ENCODE measurements at regions not wholly inside any gene's neighbourhood (a gene's known extent, or its start where the extent isn't known, plus 50 kb on each side); places are given as distances from the start of the nearest gene placed in this dataset.
A peak's percentile ranks its signal among the peaks of the same experiment; 100 is the strongest.
"Not testable (repeated sequence)": the region's sequence is repeated elsewhere in the genome, so short reads cannot be mapped to it uniquely, and the experiment has no call there.

GRCh38 chr1:105585791-105586190 lies 1470.7 kb upstream of the PRMT6 start:
- DNase-seq (ENCODE audit: low read depth, low spot score), result no peak

GRCh38 chr1:105591681-105592080 lies 1464.8 kb upstream of the PRMT6 start:
- no peak for DNase-seq (ENCODE audit: low read depth, low spot score)

DNA sequence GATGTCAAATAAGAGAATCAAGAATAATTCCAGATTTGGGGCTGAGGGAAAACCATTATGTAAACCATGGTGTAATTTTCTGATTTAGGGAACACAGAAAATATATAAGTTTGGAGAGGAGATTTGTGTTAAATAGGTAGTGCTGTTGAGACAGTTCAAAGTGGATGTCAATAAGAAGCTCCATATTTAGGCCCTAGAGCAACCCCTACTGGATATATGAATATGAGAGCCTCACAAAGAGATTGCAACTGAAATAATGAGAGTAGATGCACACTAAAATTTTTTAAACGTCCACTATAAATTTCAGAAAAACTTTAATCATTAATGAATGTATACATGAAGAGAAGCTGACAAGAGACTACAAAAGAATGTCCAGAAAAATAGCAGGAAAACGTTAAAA lies 1447.8 kb upstream of the PRMT6 start:
- DNase-seq (ENCODE audit: low read depth, low spot score), result no peak

GRCh38 chr1:105626276-105626987 lies 1430.0 kb upstream of the PRMT6 start:
- DNase-seq (ENCODE audit: low read depth, low spot score), result no peak

DNA sequence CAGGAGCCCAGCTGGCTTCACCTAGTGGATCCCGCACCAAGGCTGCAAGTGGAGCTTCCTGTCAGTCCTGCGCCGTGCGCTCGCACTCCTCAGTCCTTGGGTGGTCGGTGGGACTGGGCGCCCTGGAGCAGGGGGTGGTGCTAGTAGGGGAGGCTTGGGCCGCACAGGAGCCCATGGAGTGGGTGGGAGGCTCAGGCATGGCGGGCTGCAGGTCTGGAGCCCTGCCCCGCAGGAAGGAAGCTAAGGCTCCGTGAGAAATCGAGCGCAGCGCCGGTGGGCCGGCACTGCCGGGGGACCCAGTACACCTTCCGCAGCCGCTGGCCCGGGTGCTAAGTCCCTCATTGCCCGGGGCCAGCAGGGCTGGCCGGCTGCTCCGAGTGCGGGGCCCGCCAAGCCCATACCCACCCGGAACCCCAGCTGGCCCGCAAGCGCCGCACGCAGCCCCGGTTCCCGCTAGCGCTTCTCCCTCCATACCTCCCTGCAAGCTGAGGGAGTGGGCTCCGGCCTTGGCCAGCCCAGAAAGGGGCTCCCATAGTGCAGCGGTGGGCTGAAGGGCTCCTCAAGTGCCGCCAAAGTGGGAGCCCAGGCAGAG lies 1425.2 kb upstream of the PRMT6 start:
- not testable (repeated sequence) for DNase-seq (ENCODE audit: low read depth, low spot score)

DNA sequence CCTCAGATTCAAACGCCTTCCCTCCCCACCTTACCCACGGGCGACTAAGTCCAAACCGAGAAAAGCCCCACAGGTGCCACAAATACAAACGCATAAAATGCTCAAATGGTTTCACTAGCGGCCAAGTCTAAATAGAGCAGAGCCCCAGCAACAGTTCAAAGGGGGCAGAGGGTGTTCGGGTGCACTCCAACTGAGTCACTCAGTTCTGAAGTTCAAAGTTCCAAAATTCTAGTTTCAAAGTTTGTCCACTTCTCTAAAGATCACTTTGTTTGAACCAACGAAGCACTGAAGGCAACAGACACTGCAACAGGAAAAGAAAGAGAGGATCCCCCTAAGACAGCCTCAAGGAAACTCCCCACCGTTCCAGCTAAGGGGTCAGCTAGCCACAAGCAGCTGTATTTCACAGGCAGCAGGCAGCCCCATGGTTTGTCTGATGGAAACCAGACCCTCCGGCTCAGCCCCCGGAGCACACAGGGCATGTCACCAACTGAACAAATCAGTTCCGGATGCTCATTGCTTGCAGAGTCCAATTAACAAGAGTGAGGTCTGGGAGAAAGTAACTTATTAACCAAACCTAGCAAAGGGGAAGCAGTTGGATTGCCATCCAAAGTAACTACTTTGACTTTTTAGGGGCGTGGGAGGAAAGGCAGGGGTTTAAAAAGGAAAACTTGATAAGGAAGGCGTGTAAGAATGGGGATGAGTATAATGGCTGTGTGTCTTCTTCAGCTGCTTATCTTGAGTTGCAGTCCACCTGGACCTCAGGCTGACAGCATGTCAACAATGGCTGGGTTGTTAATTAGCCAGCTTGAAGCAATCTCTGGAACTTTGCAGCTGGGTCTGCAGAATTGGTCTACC lies 1423.9 kb upstream of the PRMT6 start:
- no peak for DNase-seq (ENCODE audit: low read depth, low spot score)

DNA sequence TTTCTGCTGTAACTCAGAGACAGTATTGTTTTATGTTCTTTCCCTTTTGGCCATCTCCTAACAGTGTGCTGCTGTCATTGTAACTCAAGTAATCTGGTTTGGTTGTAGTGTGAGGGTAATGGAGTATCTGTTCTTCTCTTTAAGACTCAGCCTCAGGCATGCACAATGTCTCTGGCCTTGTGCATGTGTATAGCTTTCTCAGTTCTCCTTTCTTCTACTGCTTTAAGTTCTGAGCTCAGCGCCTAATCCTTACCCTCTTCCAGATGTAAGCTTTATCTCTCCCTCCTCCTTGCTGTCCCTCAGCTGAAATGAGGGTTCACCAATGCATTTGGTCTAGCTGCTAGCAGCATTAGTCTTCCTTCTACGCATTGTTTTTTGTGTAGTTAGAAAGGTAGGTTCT lies 1420.4 kb upstream of the PRMT6 start:
- DNase-seq (ENCODE audit: low read depth, low spot score), result no peak

DNA sequence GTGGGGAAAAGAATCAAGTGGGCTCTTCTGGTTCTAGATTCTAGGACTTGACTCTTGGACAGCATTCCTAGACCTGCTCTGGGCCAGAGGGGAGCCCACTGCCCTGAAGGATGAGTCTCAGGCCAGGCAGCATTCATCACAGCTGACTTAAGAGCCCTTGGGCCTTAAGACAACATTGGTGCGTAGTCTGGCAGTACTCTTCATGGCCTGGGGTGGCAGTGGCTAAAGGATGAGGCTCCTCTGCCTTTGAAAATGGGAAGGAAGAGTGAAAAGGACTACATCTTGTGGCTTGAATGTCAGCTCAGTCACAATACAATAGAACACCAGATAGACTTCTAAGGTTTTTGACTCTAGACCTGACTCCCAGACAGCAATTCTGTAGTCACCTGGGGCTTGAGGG lies 1415.1 kb upstream of the PRMT6 start:
- DNase-seq (ENCODE audit: low read depth, low spot score), result no peak

GRCh38 chr1:105652109-105652508 lies 1404.4 kb upstream of the PRMT6 start:
- DNase-seq (ENCODE audit: low read depth, low spot score), result no peak

- no peak for DNase-seq (ENCODE audit: low read depth, low spot score)
Measured at GRCh38 chr1:105655032-105655431, 1401.4 kb upstream of the PRMT6 start.

GRCh38 chr1:105664495-105664894 lies 1392.0 kb upstream of the PRMT6 start:
- DNase-seq (ENCODE audit: low read depth, low spot score), result no peak

GRCh38 chr1:105678334-105678733 lies 1378.1 kb upstream of the PRMT6 start:
- no peak for DNase-seq (ENCODE audit: low read depth, low spot score)

GRCh38 chr1:105684714-105685113 lies 1371.8 kb upstream of the PRMT6 start:
- DNase-seq (ENCODE audit: low read depth, low spot score), result peak; percentile 9

DNA sequence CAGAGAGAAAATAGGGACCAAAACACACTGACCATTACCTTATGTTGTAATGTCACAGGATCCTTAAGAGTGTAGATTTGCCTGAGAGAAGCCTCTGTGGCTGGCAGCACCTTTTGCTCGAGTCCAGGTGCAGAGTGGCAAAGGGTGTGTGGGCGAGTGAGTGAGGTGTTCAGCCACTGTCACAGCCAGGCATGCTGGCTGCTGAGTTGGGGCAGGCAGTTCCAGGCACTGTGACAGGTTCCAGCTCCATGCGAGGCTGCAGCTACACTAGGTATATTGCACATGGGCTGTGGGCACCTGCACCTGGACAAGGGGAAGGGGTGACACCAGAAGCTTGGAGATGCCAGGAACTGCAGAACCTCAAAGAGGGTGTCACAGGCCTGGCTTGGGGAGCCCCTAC lies 1370.4 kb upstream of the PRMT6 start:
- DNase-seq (ENCODE audit: low read depth, low spot score), result no peak

GRCh38 chr1:105686874-105687690 lies 1369.4 kb upstream of the PRMT6 start:
- DNase-seq (ENCODE audit: low read depth, low spot score), result no peak

- DNase-seq (ENCODE audit: low read depth, low spot score), result no peak
Measured at GRCh38 chr1:105700723-105701122, 1355.8 kb upstream of the PRMT6 start.

DNA sequence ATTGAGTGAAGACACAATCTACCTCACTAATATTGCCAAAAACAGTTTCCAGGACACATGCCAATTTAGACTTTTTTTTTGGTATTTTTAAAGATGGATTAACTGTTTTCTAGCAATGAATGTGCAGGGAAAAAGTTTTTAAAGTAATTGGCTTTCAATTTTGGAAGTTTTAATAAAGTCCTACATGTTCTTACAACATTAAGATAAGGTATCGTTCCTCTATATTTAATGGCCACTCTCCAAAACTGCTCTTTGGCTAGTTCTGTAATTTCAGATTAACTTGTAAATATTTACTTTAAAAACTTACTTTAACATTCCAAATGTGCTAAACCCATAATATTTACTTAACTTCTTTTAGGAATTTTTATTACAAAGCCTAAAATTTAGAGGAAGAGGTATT lies 1332.2 kb upstream of the PRMT6 start:
- no peak for DNase-seq (ENCODE audit: low read depth, low spot score)

- DNase-seq (ENCODE audit: low read depth, low spot score), result no peak
Measured at GRCh38 chr1:105730701-105731100, 1325.8 kb upstream of the PRMT6 start.

- no peak for DNase-seq (ENCODE audit: low read depth, low spot score)
Measured at GRCh38 chr1:105736349-105736748, 1320.1 kb upstream of the PRMT6 start.

- DNase-seq (ENCODE audit: low read depth, low spot score), result no peak
Measured at GRCh38 chr1:105779727-105780126, 1276.7 kb upstream of the PRMT6 start.

GRCh38 chr1:105785021-105785420 lies 1271.5 kb upstream of the PRMT6 start:
- no peak for DNase-seq (ENCODE audit: low read depth, low spot score)
